Endodermal cell (in vitro differentiated cells): ENCODE measurements at regions not wholly inside any gene's neighbourhood (a gene's known extent, or its start where the extent isn't known, plus 50 kb on each side); places are given as distances from the start of the nearest gene placed in this dataset.

Experiments
- DNase-seq: peaks from one replicate; pipeline ENCODE4 v3.0.0-alpha.2; 2017
- H3K27ac ChIP-seq: 2 replicates; pipeline ENCODE4 v1.5.1; 2013; ENCODE audit warnings: mild to moderate bottlenecking, low read depth, low read length, moderate library complexity
- H3K27me3 ChIP-seq: 2 replicates; pipeline ENCODE4 v1.6.1; 2013; ENCODE audit warnings: mild to moderate bottlenecking, low read length, moderate library complexity; ENCODE audit not compliant: insufficient read depth, control insufficient read depth, poor library complexity, severe bottlenecking
- H3K36me3 ChIP-seq: 2 replicates; pipeline ENCODE4 v1.7.0; 2013; ENCODE audit warnings: mild to moderate bottlenecking, low read length, moderate library complexity; ENCODE audit not compliant: control insufficient read depth, insufficient read depth
- H3K4me1 ChIP-seq: one replicate; pipeline ENCODE4 v1.7.0; 2013; ENCODE audit warnings: low read length; ENCODE audit not compliant: control insufficient read depth, insufficient read depth
- H3K4me3 ChIP-seq: 2 replicates; pipeline ENCODE4 v1.5.1; 2013; ENCODE audit warnings: mild to moderate bottlenecking, low read length, moderate library complexity
- H3K9ac ChIP-seq: 2 replicates; pipeline ENCODE4 v1.6.1; 2013; ENCODE audit warnings: mild to moderate bottlenecking, low read length, moderate library complexity; ENCODE audit not compliant: poor library complexity, severe bottlenecking; ENCODE audit errors: extremely low read depth
- H3K9me3 ChIP-seq: 2 replicates; pipeline ENCODE4 v1.6.1; 2013; ENCODE audit warnings: mild to moderate bottlenecking, low read length, moderate library complexity; ENCODE audit not compliant: control insufficient read depth
- H3K27ac Mint-ChIP-seq: 2 replicates; pipeline ENCODE4 v1.8.0; 2020; ENCODE audit warnings: mixed read lengths
- H3K27me3 Mint-ChIP-seq: 2 replicates; pipeline ENCODE4 v1.8.0; 2021; ENCODE audit warnings: mild to moderate bottlenecking, mixed read lengths; ENCODE audit not compliant: insufficient read depth
- H3K36me3 Mint-ChIP-seq: 2 replicates; pipeline ENCODE4 v1.8.0; 2020; ENCODE audit warnings: low read depth, mixed read lengths
- H3K4me1 Mint-ChIP-seq: 2 replicates; pipeline ENCODE4 v1.8.0; 2020; ENCODE audit warnings: mixed read lengths
- H3K4me3 Mint-ChIP-seq: 2 replicates; pipeline ENCODE4 v1.8.0; 2020; ENCODE audit warnings: mild to moderate bottlenecking, moderate library complexity, mixed read lengths
- H3K9me3 Mint-ChIP-seq: 2 replicates; pipeline ENCODE4 v1.8.0; 2020; ENCODE audit warnings: mild to moderate bottlenecking, mixed read lengths
- WGBS, 2 experiments: methylation state at CpG; one replicate each; pipeline versions ENCODE4 v1.1.5 to v1.1.7; 2013; ENCODE audit warnings: missing lambda C conversion rate in 2 of 2, mixed read lengths in 1 of 2; ENCODE audit not compliant: insufficient coverage in 1 of 2, insufficient read length in 1 of 2; 5-methylcytosine and 5-hydroxymethylcytosine counted together
- TF ChIP-seq, protein P1 (sequence below): fragments of 200-600 bp; sonication (generic); conservative IDR thresholded peaks from 2 replicates; pipeline ENCODE4 v1.5.0; 2021; ENCODE audit warnings: antibody characterized with exemption, mild to moderate bottlenecking

DNA sequence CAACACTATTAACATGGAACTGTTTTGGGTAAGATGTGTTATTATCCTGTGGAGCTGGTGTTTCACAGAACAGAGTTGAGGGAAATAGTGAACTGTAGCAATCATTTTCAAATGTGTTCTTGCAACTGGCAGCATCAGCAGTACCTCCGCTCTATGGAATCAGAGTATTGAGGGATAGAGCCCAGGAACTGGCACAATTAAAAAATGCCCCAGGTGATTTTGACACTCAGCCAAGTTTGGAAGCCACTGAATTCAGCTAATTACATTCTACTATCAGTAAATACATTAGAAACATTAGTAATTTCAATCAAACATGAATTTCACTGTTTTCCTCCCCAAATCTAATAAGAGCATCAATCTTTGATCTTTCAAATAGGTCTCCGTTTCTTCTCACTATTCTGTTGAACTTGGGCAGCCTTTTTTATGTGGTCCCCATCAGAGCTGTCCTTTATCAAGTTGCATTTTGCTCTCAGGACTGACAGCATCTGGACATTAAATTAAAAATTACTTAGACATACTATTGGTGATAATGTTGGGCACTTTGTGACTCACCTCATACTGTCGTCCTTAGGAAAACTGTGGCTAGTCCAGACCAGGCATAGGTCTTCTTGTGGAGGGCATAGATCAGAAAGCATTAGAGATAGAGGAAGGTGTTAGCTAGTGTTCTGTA is 251.5 kb downstream of the DHX35 start:
- H3K4me1 Mint-ChIP-seq = no peaks in the 10 kb centered on the region
- H3K27me3 Mint-ChIP-seq = peaks cover 49% of the 10 kb centered on the region
- Histone ChIP-seq H3K27ac (no peak overlapping the region), H3K9ac (no peak overlapping the region), H3K9me3 (no peaks in the 10 kb centered on the region), H3K4me3 (no peak overlapping the region), H3K27me3 (peaks cover 28% of the 10 kb centered on the region), H3K4me1 (no peaks in the 10 kb centered on the region), H3K36me3 (no peaks in the 10 kb centered on the region)
- 90 to 100% methylated on average over 2 to 3 of the region's 3 CpGs for WGBS, 2 experiments
- no peaks in the 10 kb centered on the region for H3K36me3 Mint-ChIP-seq
- no peaks in the 10 kb centered on the region for H3K9me3 Mint-ChIP-seq
- H3K27ac Mint-ChIP-seq = no peak overlapping the region
- no peak for DNase-seq
- TF ChIP-seq, protein P1, sequence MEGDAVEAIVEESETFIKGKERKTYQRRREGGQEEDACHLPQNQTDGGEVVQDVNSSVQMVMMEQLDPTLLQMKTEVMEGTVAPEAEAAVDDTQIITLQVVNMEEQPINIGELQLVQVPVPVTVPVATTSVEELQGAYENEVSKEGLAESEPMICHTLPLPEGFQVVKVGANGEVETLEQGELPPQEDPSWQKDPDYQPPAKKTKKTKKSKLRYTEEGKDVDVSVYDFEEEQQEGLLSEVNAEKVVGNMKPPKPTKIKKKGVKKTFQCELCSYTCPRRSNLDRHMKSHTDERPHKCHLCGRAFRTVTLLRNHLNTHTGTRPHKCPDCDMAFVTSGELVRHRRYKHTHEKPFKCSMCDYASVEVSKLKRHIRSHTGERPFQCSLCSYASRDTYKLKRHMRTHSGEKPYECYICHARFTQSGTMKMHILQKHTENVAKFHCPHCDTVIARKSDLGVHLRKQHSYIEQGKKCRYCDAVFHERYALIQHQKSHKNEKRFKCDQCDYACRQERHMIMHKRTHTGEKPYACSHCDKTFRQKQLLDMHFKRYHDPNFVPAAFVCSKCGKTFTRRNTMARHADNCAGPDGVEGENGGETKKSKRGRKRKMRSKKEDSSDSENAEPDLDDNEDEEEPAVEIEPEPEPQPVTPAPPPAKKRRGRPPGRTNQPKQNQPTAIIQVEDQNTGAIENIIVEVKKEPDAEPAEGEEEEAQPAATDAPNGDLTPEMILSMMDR = no peak
- no peak overlapping the region for H3K4me3 Mint-ChIP-seq

DNA sequence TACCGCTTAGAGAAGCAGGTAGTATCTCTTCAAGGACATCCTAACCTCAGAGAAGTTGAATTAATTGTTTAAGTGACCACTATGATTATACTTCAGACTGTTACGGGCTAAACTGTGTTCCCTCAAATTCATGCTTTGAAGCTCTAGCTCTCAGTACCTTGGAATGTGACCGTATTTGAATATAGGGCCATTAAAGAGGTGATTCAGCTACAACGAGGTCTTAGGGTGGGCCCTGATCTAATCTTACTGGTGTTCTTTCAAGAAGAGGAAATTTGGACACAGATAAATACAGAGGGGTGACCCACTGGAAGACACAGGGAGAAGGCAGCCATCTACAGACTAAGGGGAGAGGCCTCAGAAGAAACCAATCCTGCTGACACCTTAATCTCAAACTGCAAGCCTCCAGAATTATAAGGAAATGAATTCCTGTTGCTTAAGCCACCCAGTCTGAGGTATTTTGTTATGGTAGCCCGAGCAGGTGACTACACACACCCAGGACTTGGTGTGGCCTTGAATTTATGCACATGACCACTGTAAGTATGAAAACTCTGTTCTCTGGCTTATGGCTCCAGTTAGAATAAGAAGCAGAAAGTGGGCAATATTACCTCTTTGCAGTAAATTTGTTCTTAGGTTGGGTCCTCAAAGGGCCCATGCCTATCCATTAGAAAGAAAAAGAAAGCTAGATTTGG is 249.1 kb downstream of the DHX35 start:
- H3K9me3 ChIP-seq = no peaks in the 10 kb centered on the region
- Mint-ChIP-seq H3K4me3 (no peak overlapping the region), H3K9me3 (no peaks in the 10 kb centered on the region), H3K27ac (no peak overlapping the region), H3K36me3 (no peaks in the 10 kb centered on the region), H3K4me1 (no peaks in the 10 kb centered on the region), H3K27me3 (peaks cover 41% of the 10 kb centered on the region)
- no peak overlapping the region for H3K4me3 ChIP-seq
- 63 to 76% methylated on average over 4 to 5 of the region's 5 CpGs for WGBS, 2 experiments
- H3K27ac ChIP-seq = no peak overlapping the region
- no peak for DNase-seq
- H3K27me3 ChIP-seq = peaks cover 28% of the 10 kb centered on the region
- H3K4me1 ChIP-seq = no peaks in the 10 kb centered on the region
- no peak overlapping the region for H3K9ac ChIP-seq
- no peaks in the 10 kb centered on the region for H3K36me3 ChIP-seq
- TF ChIP-seq, protein P1 = no peak

DNA sequence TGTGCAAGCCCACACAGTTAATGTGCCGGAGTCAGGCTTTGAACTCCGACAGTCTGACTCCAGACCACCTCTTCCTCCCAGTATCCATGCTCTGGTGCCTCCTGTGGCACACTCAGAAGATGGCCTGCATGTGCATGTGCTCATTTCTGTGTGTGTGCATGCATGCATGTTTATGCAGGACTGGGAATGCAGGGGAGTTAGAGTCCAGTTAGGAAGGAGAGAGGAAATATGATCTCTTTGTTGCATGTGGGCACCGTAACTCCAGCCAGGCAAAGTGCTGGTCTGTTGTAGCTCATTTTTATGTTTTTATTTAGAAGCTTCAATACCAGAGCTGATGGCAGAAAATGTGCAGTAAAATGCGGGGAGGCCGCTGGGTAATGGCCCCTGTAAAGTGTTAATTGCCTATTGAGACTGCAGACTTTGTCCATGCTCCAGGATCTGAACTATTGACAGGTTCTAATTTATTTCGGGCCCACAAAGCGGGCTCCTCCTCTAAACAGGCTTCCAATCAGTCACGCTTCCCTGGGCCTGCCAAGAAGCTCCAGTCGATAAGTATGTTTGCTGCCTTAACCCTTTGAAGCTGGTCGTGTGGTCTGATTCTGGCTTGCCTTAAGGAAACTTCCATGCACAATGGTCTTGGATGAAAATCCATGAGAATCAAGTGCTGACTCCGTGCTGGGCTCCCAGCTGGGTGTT is 248.3 kb downstream of the DHX35 start:
- DNase-seq = no peak
- TF ChIP-seq, protein P1 = no peak
- no peaks in the 10 kb centered on the region for H3K9me3 Mint-ChIP-seq
- no peak overlapping the region for H3K4me3 Mint-ChIP-seq
- H3K4me1 Mint-ChIP-seq = no peaks in the 10 kb centered on the region
- 58 to 65% methylated on average over 11 of the region's 11 CpGs for WGBS, 2 experiments
- H3K27me3 Mint-ChIP-seq = peaks cover 36% of the 10 kb centered on the region
- no peak overlapping the region for H3K9ac ChIP-seq
- H3K4me1 ChIP-seq = no peaks in the 10 kb centered on the region
- no peak overlapping the region for H3K27ac ChIP-seq
- no peaks in the 10 kb centered on the region for H3K36me3 Mint-ChIP-seq
- H3K4me3 ChIP-seq = no peak overlapping the region
- H3K27me3 ChIP-seq = peaks cover 28% of the 10 kb centered on the region
- H3K27ac Mint-ChIP-seq = no peak overlapping the region
- H3K9me3 ChIP-seq = no peaks in the 10 kb centered on the region
- H3K36me3 ChIP-seq = no peaks in the 10 kb centered on the region
